Hepatocyte (in vitro differentiated cells): ENCODE measurements at regions not wholly inside any gene's neighbourhood (a gene's known extent, or its start where the extent isn't known, plus 50 kb on each side); places are given as distances from the start of the nearest gene placed in this dataset.

Experiments
- DNase-seq: peaks from one replicate; pipeline ENCODE4 v3.0.0-alpha.2; 2016; ENCODE audit warnings: low spot score
- H2AFZ ChIP-seq: fragments of 200-600 bp; sonication (generic); 2 replicates; pipeline ENCODE4 v1.6.0; 2016; ENCODE audit warnings: antibody characterized with exemption, mild to moderate bottlenecking
- H3K27ac ChIP-seq: fragments of 200-600 bp; sonication (generic); 2 replicates; pipeline ENCODE4 v1.5.1; 2016; ENCODE audit warnings: mild to moderate bottlenecking
- H3K27me3 ChIP-seq: fragments of 200-600 bp; sonication (generic); 2 replicates; pipeline ENCODE4 v1.6.1; 2016
- H3K36me3 ChIP-seq: fragments of 200-600 bp; sonication (generic); replicated peaks from 2 replicates; pipeline ENCODE4 v1.5.1; 2016; ENCODE audit warnings: low read depth; ENCODE audit not compliant: insufficient read depth
- H3K4me1 ChIP-seq: fragments of 200-600 bp; sonication (generic); 2 replicates; pipeline ENCODE4 v1.5.1; 2016; ENCODE audit warnings: mild to moderate bottlenecking, moderate library complexity; ENCODE audit not compliant: insufficient read depth
- H3K4me2 ChIP-seq: fragments of 200-600 bp; sonication (generic); 2 replicates; pipeline ENCODE4 v1.6.0; 2016
- H3K4me3 ChIP-seq: fragments of 200-600 bp; sonication (generic); 2 replicates; pipeline ENCODE4 v1.5.1; 2016; ENCODE audit warnings: mild to moderate bottlenecking
- H3K79me2 ChIP-seq: fragments of 200-600 bp; sonication (generic); 2 replicates; pipeline ENCODE4 v1.6.0; 2017; ENCODE audit warnings: mild to moderate bottlenecking
- H3K9me2 ChIP-seq: fragments of 200-600 bp; sonication (generic); replicated peaks from 2 replicates; pipeline ENCODE4 v1.6.0; 2017; ENCODE audit warnings: mild to moderate bottlenecking; ENCODE audit not compliant: insufficient read depth
- H3K9me3 ChIP-seq: fragments of 200-600 bp; sonication (generic); 2 replicates; pipeline ENCODE4 v1.5.1; 2016; ENCODE audit warnings: low read depth, mild to moderate bottlenecking
- H4K20me1 ChIP-seq: fragments of 200-600 bp; sonication (generic); 2 replicates; pipeline ENCODE4 v1.6.0; 2016; ENCODE audit warnings: mild to moderate bottlenecking; ENCODE audit not compliant: insufficient read depth, poor library complexity, severe bottlenecking
- EZH2 ChIP-seq: fragments of 200-600 bp; sonication (generic); IDR thresholded peaks from 2 replicates; pipeline ENCODE4 v1.6.1; 2016; ENCODE audit warnings: antibody characterized with exemption, mild to moderate bottlenecking, borderline replicate concordance
- EZH2phosphoT487 ChIP-seq: fragments of 200-600 bp; sonication (generic); IDR thresholded peaks from one replicate; pipeline ENCODE4 v1.6.1; 2018; ENCODE audit warnings: antibody characterized with exemption, mild to moderate bottlenecking, low read depth, moderate library complexity; ENCODE audit not compliant: unreplicated experiment, severe bottlenecking
- WGBS: methylation state at CpG from one replicate; pipeline ENCODE4 v1.1.6; 2016; ENCODE audit warnings: low lambda C conversion rate; ENCODE audit errors: missing lambda C conversion rate; 5-methylcytosine and 5-hydroxymethylcytosine counted together
- TF ChIP-seq, protein P1 (sequence below): fragments of 200-600 bp; sonication (generic); IDR thresholded peaks from 2 replicates; pipeline ENCODE4 v1.5.1; 2016; ENCODE audit warnings: antibody characterized with exemption, mild to moderate bottlenecking; ENCODE audit not compliant: poor library complexity

DNA sequence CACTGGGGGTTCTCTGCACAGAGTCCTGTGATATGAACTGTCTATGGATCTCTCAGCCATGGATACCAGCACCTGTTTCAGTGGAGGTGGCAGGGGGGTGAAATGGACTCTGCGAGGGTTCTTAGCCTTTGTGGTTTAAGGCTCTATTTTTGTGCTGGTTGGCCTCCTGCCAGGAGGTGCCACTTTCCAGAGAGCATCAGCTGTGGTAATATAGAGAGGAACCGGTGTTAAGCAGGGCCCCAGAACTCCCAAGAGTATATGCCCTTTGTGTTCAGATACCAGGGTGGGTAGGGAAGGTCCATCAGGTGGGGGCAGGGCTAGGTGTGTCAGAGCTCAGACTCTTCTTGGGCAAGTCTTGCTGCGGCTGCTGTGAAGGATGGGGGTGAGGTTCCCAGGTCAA, 330.0 kb upstream of the PLD5 start:
- Histone ChIP-seq H3K27ac (no peak overlapping the region), H2AFZ (no peak overlapping the region), H3K4me1 (no peaks in the 10 kb centered on the region), H3K9me3 (no peaks in the 10 kb centered on the region), H4K20me1 (no peaks in the 10 kb centered on the region), H3K79me2 (no peaks in the 10 kb centered on the region), H3K9me2 (no peaks in the 10 kb centered on the region), H3K36me3 (no peaks in the 10 kb centered on the region), H3K27me3 (no peaks in the 10 kb centered on the region), H3K4me2 (no peak overlapping the region), H3K4me3 (no peak overlapping the region)
- TF ChIP-seq EZH2phosphoT487: no peak
- TF ChIP-seq, protein P1, sequence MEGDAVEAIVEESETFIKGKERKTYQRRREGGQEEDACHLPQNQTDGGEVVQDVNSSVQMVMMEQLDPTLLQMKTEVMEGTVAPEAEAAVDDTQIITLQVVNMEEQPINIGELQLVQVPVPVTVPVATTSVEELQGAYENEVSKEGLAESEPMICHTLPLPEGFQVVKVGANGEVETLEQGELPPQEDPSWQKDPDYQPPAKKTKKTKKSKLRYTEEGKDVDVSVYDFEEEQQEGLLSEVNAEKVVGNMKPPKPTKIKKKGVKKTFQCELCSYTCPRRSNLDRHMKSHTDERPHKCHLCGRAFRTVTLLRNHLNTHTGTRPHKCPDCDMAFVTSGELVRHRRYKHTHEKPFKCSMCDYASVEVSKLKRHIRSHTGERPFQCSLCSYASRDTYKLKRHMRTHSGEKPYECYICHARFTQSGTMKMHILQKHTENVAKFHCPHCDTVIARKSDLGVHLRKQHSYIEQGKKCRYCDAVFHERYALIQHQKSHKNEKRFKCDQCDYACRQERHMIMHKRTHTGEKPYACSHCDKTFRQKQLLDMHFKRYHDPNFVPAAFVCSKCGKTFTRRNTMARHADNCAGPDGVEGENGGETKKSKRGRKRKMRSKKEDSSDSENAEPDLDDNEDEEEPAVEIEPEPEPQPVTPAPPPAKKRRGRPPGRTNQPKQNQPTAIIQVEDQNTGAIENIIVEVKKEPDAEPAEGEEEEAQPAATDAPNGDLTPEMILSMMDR: no peak
- no peak for TF ChIP-seq EZH2
- 85% methylated on average over 3 of the region's 3 CpGs for WGBS
- DNase-seq: no peak

- H3K36me3 ChIP-seq: no peaks in the 10 kb centered on the region
- no peak for TF ChIP-seq EZH2phosphoT487
- TF ChIP-seq EZH2: no peak
- WGBS: 47% methylated on average over 3 of the region's 3 CpGs
- H3K9me2 ChIP-seq: no peaks in the 10 kb centered on the region
- no peaks in the 10 kb centered on the region for H3K27me3 ChIP-seq
- H3K4me2 ChIP-seq: no peak overlapping the region
- no peak overlapping the region for H3K4me3 ChIP-seq
- H3K27ac ChIP-seq: no peak overlapping the region
- no peaks in the 10 kb centered on the region for H4K20me1 ChIP-seq
- no peaks in the 10 kb centered on the region for H3K4me1 ChIP-seq
- no peaks in the 10 kb centered on the region for H3K9me3 ChIP-seq
- H2AFZ ChIP-seq: no peak overlapping the region
- DNase-seq: peak; percentile 47
- no peaks in the 10 kb centered on the region for H3K79me2 ChIP-seq
These were observed 323.0 kb upstream of the PLD5 start for GRCh38 chr1:242847390-242847993.

GRCh38 chr1:242842094-242842493, 317.6 kb upstream of the PLD5 start:
- Histone ChIP-seq H4K20me1 (no peaks in the 10 kb centered on the region), H3K4me2 (no peak overlapping the region), H3K27me3 (no peaks in the 10 kb centered on the region), H3K4me1 (no peaks in the 10 kb centered on the region), H3K36me3 (no peaks in the 10 kb centered on the region), H3K4me3 (no peak overlapping the region), H3K9me2 (no peaks in the 10 kb centered on the region), H3K27ac (no peak overlapping the region), H2AFZ (no peak overlapping the region), H3K9me3 (no peaks in the 10 kb centered on the region), H3K79me2 (no peaks in the 10 kb centered on the region)
- TF ChIP-seq, protein P1: no peak
- TF ChIP-seq EZH2phosphoT487 (no peak), EZH2 (no peak)
- 4% methylated on average over 1 of the region's 1 CpG for WGBS
- no peak for DNase-seq

- Histone ChIP-seq H3K4me1 (no peaks in the 10 kb centered on the region), H3K27ac (no peak overlapping the region), H3K79me2 (no peaks in the 10 kb centered on the region), H3K9me3 (no peaks in the 10 kb centered on the region), H2AFZ (no peak overlapping the region), H3K4me3 (no peak overlapping the region), H3K9me2 (no peaks in the 10 kb centered on the region), H3K36me3 (no peaks in the 10 kb centered on the region), H3K27me3 (no peaks in the 10 kb centered on the region), H3K4me2 (no peak overlapping the region), H4K20me1 (no peaks in the 10 kb centered on the region)
- DNase-seq: no peak
- WGBS: 91% methylated on average over 12 of the region's 12 CpGs
- TF ChIP-seq EZH2phosphoT487 (no peak), EZH2 (no peak)
- TF ChIP-seq, protein P1: no peak
These were observed 314.6 kb upstream of the PLD5 start for GRCh38 chr1:242839101-242839500.
